ENCODE measurements at regions not wholly inside any gene's neighbourhood (a gene's known extent, or its start where the extent isn't known, plus 50 kb on each side); places are given as distances from the start of the nearest gene placed in this dataset.
"Not testable (repeated sequence)": the region's sequence is repeated elsewhere in the genome, so short reads cannot be mapped to it uniquely, and the experiment has no call there.

DNA sequence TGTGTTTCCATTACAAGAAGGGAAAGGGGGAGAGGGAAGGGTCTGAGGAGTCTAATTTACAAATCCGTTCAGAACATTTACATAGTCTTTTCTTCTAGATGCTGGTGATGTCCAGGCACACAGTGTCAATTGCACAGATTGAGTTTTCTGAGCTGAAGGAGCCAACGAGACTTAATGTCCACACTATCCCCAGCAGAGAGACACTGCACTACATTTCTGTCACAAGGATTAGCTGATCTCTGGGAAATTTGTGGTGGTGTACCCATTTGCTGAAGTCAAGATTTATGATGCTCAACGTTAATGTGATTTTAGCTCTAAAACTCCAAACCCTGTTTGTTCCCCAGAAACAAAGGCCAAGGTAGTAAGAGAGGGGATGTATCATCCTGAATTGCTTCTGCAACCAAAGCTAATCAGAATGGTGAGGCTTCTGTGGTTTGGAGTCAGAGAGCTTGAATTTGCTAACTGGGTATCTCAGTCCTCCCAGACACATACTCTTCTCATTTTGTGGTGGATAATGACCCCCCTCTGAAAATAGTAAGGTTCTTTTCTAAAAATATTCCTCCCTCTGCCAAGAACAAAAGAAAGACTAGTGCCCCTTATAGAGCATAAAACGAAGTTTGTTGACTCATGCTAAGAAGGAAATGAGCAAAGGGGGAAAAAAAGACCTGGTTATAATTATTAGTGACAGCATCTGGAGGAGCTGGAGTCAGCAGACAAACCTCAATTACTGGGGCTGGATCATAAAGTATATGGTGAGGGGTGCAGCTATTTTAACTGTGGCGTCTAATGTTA, 416.9 kb downstream of the PSAT1 start:
- peak in 1 of 2 donors; percentile 42 for DNase-seq (ENCODE audit: low read depth in 2 of 2)

DNA sequence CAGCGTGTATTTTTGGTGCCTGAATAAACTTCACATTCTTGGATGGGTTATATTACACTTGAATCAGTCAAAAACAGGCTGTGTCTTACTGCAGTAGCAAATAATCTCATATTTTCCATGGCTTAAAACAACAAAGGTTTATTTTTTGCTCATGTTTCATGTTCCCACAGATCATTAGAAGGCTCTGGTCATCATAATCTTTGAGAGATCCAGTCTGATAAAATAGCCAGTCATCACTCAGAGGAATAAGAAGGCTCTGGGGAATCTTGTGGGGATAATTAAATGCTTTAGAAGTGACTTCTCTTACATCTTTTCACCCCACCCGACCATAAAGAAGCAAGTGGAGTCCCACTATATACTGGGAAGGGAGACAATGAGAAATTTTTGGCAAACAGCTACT, 417.7 kb downstream of the PSAT1 start:
- DNase-seq (ENCODE audit: low read depth in 2 of 2) = no peak

DNA sequence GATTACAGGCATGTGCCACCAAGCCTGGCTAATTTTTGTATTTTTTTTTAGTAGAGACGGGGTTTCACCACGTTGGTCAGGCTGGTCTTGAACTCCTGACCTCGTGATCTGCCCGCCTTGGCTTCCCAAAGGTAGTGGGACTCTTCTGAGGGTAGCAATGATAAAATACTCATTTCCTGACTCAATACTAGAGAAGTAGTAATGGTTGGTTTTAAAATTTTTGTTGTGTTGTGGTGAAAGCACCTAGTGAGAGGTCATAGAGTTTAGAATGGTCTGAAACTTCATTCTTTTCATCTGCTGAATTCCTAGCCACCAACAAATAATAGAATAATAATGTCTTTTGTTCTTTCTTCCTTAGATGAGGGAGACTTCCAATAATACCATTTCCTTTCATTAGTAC, 422.1 kb downstream of the PSAT1 start:
- not testable (repeated sequence) for DNase-seq (ENCODE audit: low read depth in 2 of 2)

DNA sequence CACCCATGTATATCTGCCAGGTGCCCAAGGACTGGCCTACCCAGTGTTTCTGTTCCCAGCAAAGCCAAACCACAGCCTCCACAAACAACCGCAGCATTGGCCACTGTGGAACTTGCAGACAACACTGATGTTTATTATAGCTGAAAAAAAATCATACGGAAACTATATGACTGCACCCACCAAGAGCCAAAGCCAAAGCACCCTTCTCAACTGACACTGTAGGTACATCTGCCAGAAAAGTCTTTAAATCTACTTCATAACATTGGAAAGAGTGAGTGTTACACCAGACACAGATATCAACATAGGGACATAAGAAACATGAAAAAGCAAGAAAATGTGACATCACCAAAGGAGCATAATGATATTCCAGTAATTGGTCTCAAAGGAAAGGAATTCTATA, 428.0 kb downstream of the PSAT1 start:
- no peak for DNase-seq (ENCODE audit: low read depth in 2 of 2)

DNA sequence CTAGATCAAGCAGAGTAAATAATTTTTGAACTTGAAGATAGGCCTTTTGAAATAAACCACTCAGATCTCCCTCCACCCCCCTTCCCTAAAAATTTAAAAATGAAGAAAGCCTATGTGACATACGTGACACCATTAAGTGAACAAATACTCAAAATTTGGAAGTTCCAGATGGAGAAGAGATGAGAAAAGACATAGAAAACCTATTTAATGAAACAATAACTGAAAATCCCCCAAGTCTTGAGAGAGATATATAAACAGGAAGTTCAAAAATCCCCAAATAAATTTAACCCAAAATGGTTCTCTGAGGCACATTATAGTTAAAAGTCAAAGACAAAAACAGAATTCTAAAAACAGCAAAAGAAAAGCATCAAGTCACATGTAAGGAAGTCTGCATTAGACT, 428.6 kb downstream of the PSAT1 start:
- no peak for DNase-seq (ENCODE audit: low read depth in 2 of 2)

DNA sequence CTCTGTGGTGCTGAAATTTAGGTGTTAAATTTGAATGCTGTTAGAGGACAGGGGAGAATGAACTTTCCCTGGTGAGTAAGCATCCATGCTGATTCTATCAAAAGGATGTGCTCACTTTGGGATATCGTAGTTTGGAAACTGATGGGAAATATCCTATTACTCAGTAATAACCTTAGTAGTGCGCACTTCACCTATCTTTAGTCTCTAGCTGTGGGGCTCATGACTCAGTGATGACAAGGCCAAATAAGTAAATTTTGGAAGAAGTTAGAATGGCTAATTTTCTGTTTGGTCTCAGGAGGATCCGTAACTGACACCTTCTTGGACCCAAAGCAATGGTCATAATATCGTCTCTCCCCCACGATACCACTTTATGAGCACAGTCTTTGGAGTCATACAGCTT, 448.4 kb downstream of the PSAT1 start:
- no peak for DNase-seq (ENCODE audit: low read depth in 2 of 2)

DNA sequence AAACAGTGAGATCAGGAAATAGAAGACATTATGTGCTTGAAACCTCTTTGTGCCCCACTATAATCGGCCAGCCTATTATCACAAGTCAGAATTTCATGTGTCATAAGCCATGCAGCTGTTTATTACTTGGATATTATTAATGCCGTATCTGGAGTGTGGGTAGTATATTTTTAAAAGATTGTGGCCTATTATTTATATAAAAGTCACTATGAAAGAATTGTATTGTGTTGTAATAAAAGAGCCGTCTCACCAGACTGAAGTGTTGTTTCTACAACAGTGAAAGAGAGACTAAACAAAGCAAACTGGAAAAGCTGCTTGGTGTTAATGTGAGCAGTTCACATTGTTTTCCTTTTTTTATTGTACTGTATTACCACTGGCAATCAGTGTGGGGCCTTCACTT, 449.1 kb downstream of the PSAT1 start:
- no peak for DNase-seq (ENCODE audit: low read depth in 2 of 2)

DNA sequence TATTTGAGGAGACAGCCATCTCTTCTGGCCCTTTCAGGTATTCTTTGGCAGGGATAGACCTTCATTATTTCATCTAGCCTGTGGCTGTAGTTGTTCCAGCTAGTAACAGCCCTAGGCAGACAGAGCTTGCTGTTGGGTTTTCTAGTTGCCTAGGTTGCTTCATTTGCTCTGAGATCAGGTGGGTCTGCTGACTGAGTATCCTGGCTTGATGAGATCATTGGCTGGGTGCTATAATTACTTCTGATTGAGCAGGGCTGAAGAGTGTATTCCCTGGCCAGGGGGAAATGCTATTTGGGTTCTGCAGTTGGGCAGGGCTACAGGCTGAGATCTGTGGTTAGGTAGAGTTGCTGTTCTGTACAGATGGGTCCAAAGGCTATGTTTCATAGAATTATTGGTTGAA, 456.1 kb downstream of the PSAT1 start:
- no peak for DNase-seq (ENCODE audit: low read depth in 2 of 2)

DNA sequence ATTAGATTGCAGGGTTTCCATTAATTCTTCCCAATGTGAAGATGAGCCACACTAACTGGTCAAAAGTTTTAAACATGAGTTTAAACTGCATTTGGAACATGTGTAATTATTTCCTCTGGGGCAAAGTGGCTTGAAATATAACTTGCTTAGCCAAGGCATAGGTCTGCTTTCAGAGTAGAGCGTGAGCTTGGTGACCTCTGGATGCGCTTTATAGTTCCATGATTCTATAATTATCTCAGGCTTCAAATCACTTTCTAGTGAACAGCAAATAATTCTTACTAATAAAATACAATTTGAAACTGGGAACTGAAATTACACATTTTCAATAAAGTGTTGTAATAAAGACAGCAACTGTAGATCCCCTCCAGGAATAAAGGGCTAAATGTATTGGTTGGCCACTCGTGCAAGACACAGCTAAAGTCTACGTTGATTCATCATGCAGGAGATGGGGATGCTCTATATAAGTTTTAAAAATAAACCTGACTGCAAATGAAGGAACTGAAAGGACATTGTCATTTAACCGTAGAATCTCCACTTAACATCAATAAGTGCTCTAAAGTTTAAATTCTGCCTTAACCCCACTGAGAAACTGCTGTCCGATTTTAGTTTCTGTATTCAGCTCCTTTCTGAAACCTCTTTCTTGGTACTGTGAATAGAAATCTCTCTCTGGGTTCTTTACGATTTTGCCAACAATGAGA, 460.0 kb downstream of the PSAT1 start:
- no peak for DNase-seq (ENCODE audit: low read depth in 2 of 2)

DNA sequence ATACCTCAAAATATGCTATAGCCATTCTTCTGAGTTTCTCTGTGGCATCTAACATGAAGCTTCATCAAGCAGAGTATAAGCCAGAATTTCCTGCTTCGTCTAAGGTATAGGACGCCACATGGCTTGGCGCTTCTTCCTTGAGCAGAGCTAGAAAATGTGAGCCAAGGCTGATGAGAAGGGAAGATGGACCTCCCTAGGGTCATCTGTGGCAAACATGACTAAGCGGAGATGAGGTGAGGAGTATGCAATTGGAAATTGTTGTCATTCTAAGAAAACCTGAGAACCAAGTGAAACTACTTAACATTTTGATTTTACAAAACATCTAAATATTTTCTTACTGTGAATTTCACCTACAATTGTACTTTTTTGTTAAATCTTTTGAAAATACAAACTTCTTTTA, 466.5 kb downstream of the PSAT1 start:
- no peak for DNase-seq (ENCODE audit: low read depth in 2 of 2)

DNA sequence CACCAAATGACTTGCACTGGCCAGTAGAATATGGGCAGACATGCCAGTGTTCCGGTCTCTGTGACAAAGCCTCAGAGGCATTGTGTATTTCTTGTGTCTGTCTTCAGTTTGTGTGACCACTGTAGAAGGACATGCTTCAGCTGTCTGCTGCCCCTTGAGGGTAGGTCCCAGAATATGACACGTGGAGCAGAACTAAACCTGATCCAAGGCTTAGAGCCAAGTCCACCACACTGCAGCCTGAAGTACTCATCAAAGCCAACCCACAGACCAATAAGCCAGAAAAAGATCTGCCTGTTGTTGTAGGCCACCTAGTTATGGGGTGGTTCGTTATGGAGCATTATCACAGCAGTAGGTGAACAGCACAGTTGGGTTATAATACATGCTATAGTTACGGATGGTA, 468.9 kb downstream of the PSAT1 start:
- no peak for DNase-seq (ENCODE audit: low read depth in 2 of 2)

DNA sequence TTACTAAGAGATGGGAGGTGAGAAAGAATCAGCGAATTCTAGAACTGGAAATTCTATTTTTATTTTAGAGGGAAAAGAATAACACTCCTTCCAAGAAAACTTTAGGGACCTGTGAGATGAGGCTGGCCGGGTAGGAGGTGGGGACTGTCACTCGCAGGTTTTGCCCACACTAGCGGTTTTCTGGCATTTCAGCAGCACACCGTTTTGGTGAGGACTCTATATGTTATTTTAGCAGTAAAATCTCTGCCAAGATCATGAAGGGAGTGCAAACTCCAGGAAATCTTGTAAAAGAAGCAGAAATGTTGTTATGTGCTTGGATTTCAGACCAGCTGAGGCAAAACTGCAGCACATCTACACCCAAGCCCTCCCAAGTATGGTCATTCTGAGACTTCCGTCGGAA, 470.6 kb downstream of the PSAT1 start:
- DNase-seq (ENCODE audit: low read depth in 2 of 2) = no peak

DNA sequence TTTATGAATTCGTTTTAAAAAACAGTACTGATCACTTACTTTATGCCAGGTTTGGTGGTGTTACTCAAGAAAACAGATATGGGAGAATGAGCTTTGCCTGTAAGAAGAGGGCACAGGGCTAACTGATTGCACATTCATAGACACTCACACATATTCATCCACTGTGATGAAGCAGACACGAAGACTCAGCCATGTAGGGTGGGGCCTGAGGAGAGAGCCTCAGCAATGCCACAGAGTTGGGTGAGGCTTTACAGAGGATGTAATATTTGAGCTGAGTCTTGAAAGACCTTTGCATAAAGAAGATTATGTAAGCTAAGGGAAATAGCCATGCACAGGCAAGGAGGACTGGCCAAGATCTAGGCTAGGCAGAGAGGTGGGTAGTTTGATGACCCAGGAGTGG, 472.8 kb downstream of the PSAT1 start:
- no peak for DNase-seq (ENCODE audit: low read depth in 2 of 2)

DNA sequence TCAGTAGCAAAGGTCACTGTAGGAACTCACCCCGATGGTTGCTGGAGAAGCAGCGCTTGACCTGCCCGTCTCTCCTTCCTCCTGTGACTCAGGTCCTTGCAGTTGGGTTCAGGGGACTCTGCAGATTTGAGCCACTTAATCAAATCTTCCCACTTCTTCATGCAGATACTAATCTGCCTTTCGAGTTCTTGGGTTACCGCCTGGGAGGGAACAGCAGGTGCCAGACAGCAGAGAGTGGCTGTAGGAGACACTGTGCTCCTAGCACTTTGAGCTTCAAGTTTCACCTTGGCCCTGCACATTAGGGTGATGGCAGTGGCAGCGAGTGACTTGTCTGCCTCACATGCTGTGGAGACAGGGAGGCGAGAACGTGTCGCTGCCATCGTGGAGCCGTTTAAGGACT, 478.3 kb downstream of the PSAT1 start:
- no peak for DNase-seq (ENCODE audit: low read depth in 2 of 2)

DNA sequence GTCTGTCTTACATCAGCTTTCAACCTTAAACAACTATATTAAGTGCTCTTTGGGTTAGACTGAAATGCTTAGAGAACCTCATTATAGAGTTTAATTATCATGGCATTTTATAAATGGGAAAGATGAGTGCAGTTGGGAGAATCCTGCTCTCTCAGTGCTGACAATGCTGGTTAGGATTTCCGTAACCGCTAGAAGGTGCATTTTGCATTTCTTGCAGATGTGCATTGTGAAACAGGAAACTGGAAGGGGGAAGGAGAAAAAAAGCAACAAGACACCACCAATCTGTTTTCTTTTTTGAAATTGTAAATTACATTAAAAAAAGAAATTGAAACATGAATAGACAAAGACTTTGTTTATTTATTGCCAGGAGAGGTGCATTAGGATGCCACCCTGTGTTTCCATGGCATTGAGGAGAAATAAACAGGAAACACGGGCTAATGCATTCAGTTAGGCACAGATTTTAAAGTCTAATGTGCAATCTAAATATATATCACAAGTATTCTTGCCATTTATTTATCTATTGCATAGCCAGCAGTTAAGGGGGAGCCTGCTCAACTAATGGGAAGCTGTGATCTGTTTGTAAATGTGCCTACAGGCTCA, 478.9 kb downstream of the PSAT1 start:
- DNase-seq (ENCODE audit: low read depth in 2 of 2) = no peak

DNA sequence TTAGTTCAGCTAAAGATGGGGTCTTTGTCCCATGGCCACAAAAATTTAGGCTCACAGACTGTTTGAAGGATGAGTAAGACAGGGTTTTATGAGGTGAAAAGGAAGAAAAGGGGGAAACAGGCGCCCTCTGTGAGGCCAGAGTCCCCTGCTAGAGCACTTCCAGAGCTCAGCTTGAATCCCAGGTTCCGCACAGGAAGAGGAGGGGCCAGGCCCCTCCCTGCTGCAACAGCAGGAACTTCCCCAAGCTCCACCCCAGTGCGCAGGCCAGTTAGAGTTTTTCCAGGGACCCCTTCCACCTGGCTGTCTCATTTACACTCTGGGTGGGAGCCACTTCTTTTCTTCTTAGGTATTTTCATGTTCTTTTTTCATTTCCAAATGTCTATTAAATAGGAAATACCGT, 480.8 kb downstream of the PSAT1 start:
- DNase-seq (ENCODE audit: low read depth in 2 of 2) = no peak

DNA sequence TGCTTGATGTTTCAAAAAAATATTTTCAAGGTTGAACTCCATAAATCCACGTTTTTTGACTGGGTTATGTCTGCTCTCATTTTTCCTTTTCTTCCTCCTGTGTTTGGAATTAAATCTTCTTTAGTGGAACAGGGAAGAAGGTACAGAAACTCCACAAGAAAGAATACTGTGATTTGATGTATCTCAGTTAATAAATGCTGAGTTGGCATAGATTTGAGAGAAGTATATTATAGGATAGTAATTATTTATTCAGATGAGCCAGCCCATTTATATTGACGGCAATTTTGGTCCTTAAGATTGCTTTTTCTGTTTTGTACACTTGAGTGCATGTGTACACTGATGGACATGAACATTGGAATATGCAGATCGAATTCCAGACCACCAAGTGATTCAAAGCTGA, 481.4 kb downstream of the PSAT1 start:
- DNase-seq (ENCODE audit: low read depth in 2 of 2) = no peak

DNA sequence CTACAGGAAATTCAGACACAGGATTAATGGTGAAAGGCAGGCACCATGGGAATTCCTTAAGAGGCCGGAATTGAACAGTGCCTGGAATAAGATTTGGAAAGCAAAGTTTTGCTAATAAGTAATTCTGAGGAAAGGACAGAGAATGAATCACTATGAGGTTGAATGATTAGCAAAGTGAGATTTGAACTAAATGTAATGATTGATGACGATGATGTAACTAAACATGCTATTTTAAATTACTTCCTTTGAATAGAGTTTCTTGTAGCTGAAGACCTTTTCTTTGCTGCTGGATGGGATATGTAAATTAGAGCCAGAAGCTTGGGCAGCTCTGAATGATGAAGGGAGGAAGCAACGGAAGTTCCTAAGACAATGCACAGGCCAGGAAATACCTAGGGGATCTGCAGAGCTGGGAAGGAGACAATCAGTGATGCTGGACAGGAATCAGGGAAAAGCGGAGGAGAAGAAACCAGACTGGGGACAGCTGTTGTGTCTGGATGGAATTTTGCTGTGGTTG, 482.0 kb downstream of the PSAT1 start:
- DNase-seq (ENCODE audit: low read depth in 2 of 2) = peak in 1 of 2 donors; percentile 45

DNA sequence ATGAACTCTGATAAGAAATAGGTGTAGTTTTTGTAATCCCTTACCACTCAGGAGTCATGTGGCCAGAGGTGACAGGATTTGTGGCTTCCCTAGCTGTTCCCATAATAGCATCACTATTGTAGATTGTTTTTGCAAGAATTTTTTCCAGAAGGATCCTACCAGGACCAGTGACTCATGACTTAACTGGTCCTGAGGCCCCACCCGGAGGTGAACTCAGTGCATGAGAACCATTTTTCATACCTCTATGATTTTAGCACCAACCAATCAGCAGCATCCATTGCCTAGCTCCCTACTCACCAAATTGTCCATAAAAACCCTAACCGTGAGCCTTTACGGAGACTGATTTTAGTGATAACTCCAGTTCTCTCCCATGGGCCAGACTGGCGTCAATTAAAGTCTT, 484.8 kb downstream of the PSAT1 start:
- DNase-seq (ENCODE audit: low read depth in 2 of 2) = no peak

DNA sequence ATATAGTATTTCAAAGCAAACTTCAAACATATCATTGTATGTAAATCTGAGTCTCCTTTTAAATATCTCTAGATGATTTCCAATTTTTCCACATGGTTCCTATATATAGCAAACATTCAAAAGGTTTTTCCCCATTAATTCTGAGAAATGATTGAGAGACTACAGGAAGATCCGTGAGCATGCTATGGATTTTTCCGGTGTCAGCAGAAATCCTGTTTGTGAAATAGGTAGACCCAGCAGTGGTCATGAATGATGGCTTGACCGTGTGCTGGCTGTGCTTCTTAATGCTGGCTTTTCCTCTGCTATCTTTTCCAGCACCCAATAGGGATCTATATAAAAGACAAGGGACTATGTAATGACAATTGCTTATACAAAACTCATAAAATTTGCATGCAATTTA, 485.3 kb downstream of the PSAT1 start:
- no peak for DNase-seq (ENCODE audit: low read depth in 2 of 2)

DNA sequence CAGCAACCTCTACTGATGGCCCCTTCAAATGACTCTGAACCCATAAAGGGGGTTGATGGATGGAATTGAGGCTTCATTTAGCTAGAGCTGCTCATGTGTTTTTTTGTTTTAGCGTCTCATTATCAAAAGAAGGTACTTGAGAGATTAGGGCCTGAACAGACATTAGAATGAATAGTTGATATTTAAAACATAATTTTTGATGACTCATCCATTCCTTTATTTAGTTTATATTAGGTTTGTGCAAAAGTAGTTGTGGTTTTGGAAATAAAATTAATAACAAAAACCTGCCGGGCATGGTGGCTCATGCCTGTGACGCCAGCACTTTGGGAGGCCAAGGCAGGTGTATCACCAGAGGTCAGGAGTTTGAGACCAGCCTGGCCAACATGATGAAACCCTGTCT, 485.9 kb downstream of the PSAT1 start:
- no peak for DNase-seq (ENCODE audit: low read depth in 2 of 2)

DNA sequence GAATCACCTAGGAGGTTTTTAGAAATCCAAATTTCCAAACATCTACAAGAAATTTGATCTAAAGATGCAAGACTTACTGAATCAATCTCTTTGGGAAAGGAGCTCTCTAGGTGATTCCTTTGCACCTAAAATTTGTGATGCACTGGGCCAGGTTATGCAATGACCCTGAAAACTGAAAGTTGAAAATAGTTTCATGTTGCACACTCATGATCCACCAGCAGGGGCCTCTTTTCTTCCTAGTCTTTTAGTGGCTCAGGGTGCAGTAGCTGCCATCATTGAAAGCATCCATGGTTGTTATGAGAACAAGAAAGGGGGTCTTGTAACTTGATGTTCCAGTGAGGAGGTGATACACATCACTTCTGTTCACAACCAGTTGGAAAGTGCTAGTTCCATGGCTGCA, 486.8 kb downstream of the PSAT1 start:
- peak in 1 of 2 donors; percentile 2 for DNase-seq (ENCODE audit: low read depth in 2 of 2)

DNA sequence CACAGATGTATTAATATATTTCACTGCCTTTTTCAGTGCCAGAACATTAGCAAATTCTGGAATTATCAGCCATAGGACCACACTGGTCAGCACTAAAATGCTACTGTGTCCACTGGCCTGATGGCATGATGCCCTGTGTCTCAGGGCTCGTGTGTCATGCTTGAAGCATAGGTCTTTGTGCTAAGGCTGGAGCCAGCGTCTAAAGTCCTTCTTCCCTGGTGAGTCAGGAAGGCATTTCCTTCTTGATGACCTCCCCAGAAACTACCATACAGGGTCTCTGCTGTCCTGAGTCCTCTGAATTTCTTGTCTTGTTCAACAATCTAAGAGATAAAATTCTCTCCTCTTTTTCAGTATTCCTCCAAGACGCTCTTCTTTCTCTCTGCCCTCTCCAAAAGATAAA, 489.9 kb downstream of the PSAT1 start:
- DNase-seq (ENCODE audit: low read depth in 2 of 2) = peak in 1 of 2 donors; percentile 82
